ENCODE measurements at regions not wholly inside any gene's neighbourhood (a gene's known extent, or its start where the extent isn't known, plus 50 kb on each side); places are given as distances from the start of the nearest gene placed in this dataset.

GRCh38 chr15:70438776-70439175 is 324.6 kb downstream of the UACA start:
- TF ChIP-seq TAF1 (IDR thresholded peaks at IDR 0.05; ENCODE audit: low read depth) (no peak), RAD21 (IDR thresholded peaks at IDR 0.05; ENCODE audit: low read depth) (no peak), EP300 (IDR thresholded peaks at IDR 0.05; ENCODE audit: borderline replicate concordance) (no peak), MAX (IDR thresholded peaks at IDR 0.05) (no peak)

All from Ishikawa (cell line).